B cell (primary cell): ENCODE measurements at regions not wholly inside any gene's neighbourhood (a gene's known extent, or its start where the extent isn't known, plus 50 kb on each side); places are given as distances from the start of the nearest gene placed in this dataset.
"Not testable (repeated sequence)": the region's sequence is repeated elsewhere in the genome, so short reads cannot be mapped to it uniquely, and the experiment has no call there.

Experiments used
- ATAC-seq: fragments of 200-7000 bp; cut with Tn5 transposase; one replicate; pipeline ENCODE4 v1.10.0; 2021; ENCODE audit warnings: low read depth, mild to moderate bottlenecking, moderate number of reproducible peaks, moderate library complexity
- CTCF ChIA-PET: fragments of 350-600 bp; sonication (Branson Sonifier 250); formaldehyde crosslinking; loops from one replicate; lab custom pipeline; 2021; ENCODE audit warnings: antibody characterized with exemption, inconsistent platforms; lab: Charles Lee
- POLR2A ChIA-PET: fragments of 350-600 bp; sonication (Branson Sonifier 250); formaldehyde crosslinking; loops from one replicate; lab custom pipeline; 2021; ENCODE audit warnings: antibody characterized with exemption; lab: Charles Lee
- DNase-seq: peaks from one replicate; pipeline ENCODE4 v3.0.0; 2013
- H2AFZ ChIP-seq: 2 replicates; pipeline ENCODE4 v1.6.1; 2012; ENCODE audit warnings: mild to moderate bottlenecking, low read depth, low read length; ENCODE audit not compliant: insufficient read depth, poor library complexity, severe bottlenecking
- H3K27ac ChIP-seq, 2 donors: 1 replicate in 1 of 2; 2 replicates in 1 of 2; pipeline ENCODE4 v1.5.1; 2012 to 2013; ENCODE audit warnings: low read length in 2 of 2, mild to moderate bottlenecking in 2 of 2, moderate library complexity in 1 of 2
- H3K27me3 ChIP-seq, 4 experiments: fragments of 200-600 bp in 1 of 4; sonication (generic) in 1 of 4; replicated peaks in 1 of 4; 1 replicate in 2 of 4; 2 replicates in 2 of 4; pipeline versions ENCODE4 v1.6.1 to v1.7.0; 2013 to 2016; ENCODE audit warnings: low read length in 3 of 4, mild to moderate bottlenecking in 2 of 4, mixed read lengths in 1 of 4, moderate library complexity in 1 of 4; ENCODE audit not compliant: insufficient read depth in 4 of 4, control insufficient read depth in 3 of 4; ENCODE audit errors: control extremely low read depth in 1 of 4
- H3K36me3 ChIP-seq, 2 experiments: replicated peaks in 1 of 2; 1 replicate in 1 of 2; 2 replicates in 1 of 2; pipeline versions ENCODE4 v1.6.1 to v1.7.1; 2013; ENCODE audit warnings: low read length in 1 of 2; ENCODE audit not compliant: insufficient read depth in 2 of 2, control insufficient read depth in 1 of 2; ENCODE audit errors: control extremely low read depth in 1 of 2, extremely low read depth in 1 of 2
- H3K4me1 ChIP-seq, 2 donors: fragments of 200-600 bp in 1 of 2; sonication (generic) in 1 of 2; 1 replicate in 1 of 2; 2 replicates in 1 of 2; pipeline versions ENCODE4 v1.5.1 to v1.6.1; 2013 to 2017; ENCODE audit warnings: low read length in 2 of 2; ENCODE audit not compliant: control insufficient read depth in 2 of 2, insufficient read depth in 2 of 2
- H3K4me2 ChIP-seq: replicated peaks from 2 replicates; pipeline ENCODE3; 2012; ENCODE audit warnings: mild to moderate bottlenecking, low read depth, low read length; ENCODE audit not compliant: poor library complexity, severe bottlenecking
- H3K4me3 ChIP-seq, 5 experiments: fragments of 200-600 bp in 1 of 5; sonication (generic) in 1 of 5; 1 replicate in 3 of 5; 2 replicates in 2 of 5; pipeline versions ENCODE4 v1.5.1 to v1.7.0; 2011 to 2016; ENCODE audit warnings: low read length in 4 of 5, mild to moderate bottlenecking in 4 of 5, low read depth in 2 of 5, control low read depth in 1 of 5, moderate library complexity in 1 of 5; ENCODE audit not compliant: insufficient read depth in 1 of 5; ENCODE audit errors: control extremely low read depth in 1 of 5, extremely low read depth in 1 of 5
- H3K79me2 ChIP-seq: fragments of 200-600 bp; sonication (generic); one replicate; pipeline ENCODE4 v1.6.0; 2016; ENCODE audit warnings: low read length; ENCODE audit not compliant: control insufficient read depth, insufficient read depth
- H3K9ac ChIP-seq: fragments of 200-600 bp; sonication (generic); 2 replicates; pipeline ENCODE4 v1.6.1; 2017; ENCODE audit warnings: mild to moderate bottlenecking, low read length, moderate library complexity
- H3K9me3 ChIP-seq, 3 donors: one replicate each; pipeline versions ENCODE4 v1.6.1 to v1.7.1; 2013; ENCODE audit warnings: low read length in 2 of 3; ENCODE audit not compliant: control insufficient read depth in 2 of 3, insufficient read depth in 1 of 3; ENCODE audit errors: control extremely low read depth in 1 of 3
- H4K20me1 ChIP-seq: 2 replicates; pipeline ENCODE4 v1.6.0; 2012; ENCODE audit warnings: mild to moderate bottlenecking, low read length; ENCODE audit not compliant: insufficient read depth, control insufficient read depth, poor library complexity, severe bottlenecking
- H3K27ac Mint-ChIP-seq: one replicate; pipeline ENCODE4 v1.8.0; 2021; ENCODE audit warnings: mixed read lengths
- H3K27me3 Mint-ChIP-seq: one replicate; pipeline ENCODE4 v1.8.0; 2021; ENCODE audit warnings: mixed read lengths
- H3K4me1 Mint-ChIP-seq: one replicate; pipeline ENCODE4 v1.8.0; 2021; ENCODE audit warnings: mixed read lengths
- H3K4me3 Mint-ChIP-seq: one replicate; pipeline ENCODE4 v1.8.0; 2021; ENCODE audit warnings: mixed read lengths
- H3K9me3 Mint-ChIP-seq: one replicate; pipeline ENCODE4 v1.8.0; 2022; ENCODE audit warnings: mixed read lengths; ENCODE audit not compliant: insufficient read depth
- CTCF ChIP-seq: fragments of 200-600 bp; IDR thresholded peaks from one replicate; pipeline ENCODE4 v1.8.0; 2022; ENCODE audit warnings: antibody characterized with exemption, mild to moderate bottlenecking
- EZH2 ChIP-seq: IDR thresholded peaks from 2 replicates; pipeline ENCODE4 v1.6.1; 2012; ENCODE audit warnings: borderline replicate concordance, low read depth, mild to moderate bottlenecking, moderate library complexity, low read length; ENCODE audit not compliant: insufficient read depth, poor library complexity, severe bottlenecking
- WGBS: methylation state at CpG from one replicate; pipeline ENCODE4 v1.1.5; 2013; ENCODE audit warnings: missing lambda C conversion rate; ENCODE audit not compliant: insufficient coverage; 5-methylcytosine and 5-hydroxymethylcytosine counted together
- intact Hi-C: fragments of 100-400 bp; cut with micrococcal nuclease; formaldehyde crosslinking; loops from one replicate; pipeline ENCODE4 v1.10.0; 2022

- no peak overlapping the region for H3K9ac ChIP-seq
- H3K9me3 ChIP-seq: peaks cover 0 to 6% (median 0%) of the 10 kb centered on the region in 3 donors
- no peaks in the 10 kb centered on the region for H3K27me3 ChIP-seq
- H3K4me3 Mint-ChIP-seq: no peak overlapping the region
- TF ChIP-seq EZH2 (no peak), CTCF (no peak)
- intact Hi-C loops: no loop called here
- 71% methylated on average over 4 of the region's 6 CpGs for WGBS
- ATAC-seq (no peak), DNase-seq (no peak)
- no peaks in the 10 kb centered on the region for H3K4me1 ChIP-seq
- H3K4me2 ChIP-seq: no peak overlapping the region
- H3K36me3 ChIP-seq: no peaks in the 10 kb centered on the region
- H2AFZ ChIP-seq: no peak overlapping the region
- ChIA-PET POLR2A (no interaction called here), CTCF (no interaction called here)
- H3K79me2 ChIP-seq: no peaks in the 10 kb centered on the region
- no peak overlapping the region for H3K27ac Mint-ChIP-seq
- no peak overlapping the region for H3K4me3 ChIP-seq
- H3K27ac ChIP-seq: no peak overlapping the region
- H3K4me1 Mint-ChIP-seq: no peaks in the 10 kb centered on the region
- no peaks in the 10 kb centered on the region for H4K20me1 ChIP-seq
- peaks cover 18% of the 10 kb centered on the region for H3K27me3 Mint-ChIP-seq
- H3K9me3 Mint-ChIP-seq: peaks cover 2% of the 10 kb centered on the region
Observed at GRCh38 chr15:39417366-39418134, 163.3 kb upstream of the THBS1 start.

DNA sequence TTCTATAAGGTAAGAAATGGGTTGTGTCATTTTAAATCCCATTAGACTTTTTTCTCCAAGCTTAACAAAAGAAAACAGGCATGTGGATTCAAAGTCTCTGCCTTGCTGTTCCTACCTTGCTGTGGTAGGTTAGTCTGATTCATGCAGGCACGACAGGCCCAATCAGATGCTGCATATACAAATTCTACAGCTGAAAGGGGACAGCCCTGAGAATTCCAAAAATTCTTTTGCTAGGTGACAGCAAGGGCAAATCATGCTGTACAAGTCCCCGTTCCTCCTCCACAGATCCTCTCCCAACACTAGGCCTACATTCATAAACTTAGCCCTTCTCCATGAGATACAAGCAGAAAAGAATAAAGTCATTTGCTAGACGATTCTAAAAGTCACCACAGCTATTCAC is 161.2 kb upstream of the THBS1 start:
- no peak overlapping the region for H3K9ac ChIP-seq
- Mint-ChIP-seq H3K27me3 (peaks cover 18% of the 10 kb centered on the region), H3K27ac (no peak overlapping the region), H3K4me3 (no peak overlapping the region), H3K9me3 (peaks cover 2% of the 10 kb centered on the region), H3K4me1 (no peaks in the 10 kb centered on the region)
- TF ChIP-seq CTCF (no peak), EZH2 (no peak)
- no peak for ATAC-seq
- no peaks in the 10 kb centered on the region for H3K4me1 ChIP-seq
- no peaks in the 10 kb centered on the region for H3K27me3 ChIP-seq
- H3K79me2 ChIP-seq: no peaks in the 10 kb centered on the region
- WGBS: 75% methylated on average over 2 of the region's 3 CpGs
- H3K4me2 ChIP-seq: no peak overlapping the region
- ChIA-PET CTCF (no interaction called here), POLR2A (no interaction called here)
- intact Hi-C loops: no loop called here
- H4K20me1 ChIP-seq: no peaks in the 10 kb centered on the region
- no peaks in the 10 kb centered on the region for H3K36me3 ChIP-seq
- peaks cover 0 to 6% (median 0%) of the 10 kb centered on the region in 3 donors for H3K9me3 ChIP-seq
- H3K4me3 ChIP-seq: no peak overlapping the region
- H2AFZ ChIP-seq: no peak overlapping the region
- H3K27ac ChIP-seq: no peak overlapping the region
- DNase-seq: no peak

- POLR2A ChIA-PET: not testable (repeated sequence)
Observed at GRCh38 chr15:39420123-39420852, 160.6 kb upstream of the THBS1 start.

More at GRCh38 chr15:39420123-39420852, 160.6 kb upstream of the THBS1 start:
- intact Hi-C loops, H3K9ac ChIP-seq, H3K4me3 Mint-ChIP-seq, CTCF ChIA-PET, H3K9me3 ChIP-seq, H3K27ac Mint-ChIP-seq, H3K4me1 ChIP-seq, H3K36me3 ChIP-seq, H4K20me1 ChIP-seq, H3K4me1 Mint-ChIP-seq, H3K4me3 ChIP-seq, H3K9me3 Mint-ChIP-seq, H3K27me3 ChIP-seq, H3K27ac ChIP-seq, ATAC-seq, DNase-seq, H2AFZ ChIP-seq, H3K79me2 ChIP-seq, H3K4me2 ChIP-seq: not testable (repeated sequence)
- WGBS: 96% methylated on average over 3 of the region's 19 CpGs
- peaks cover 18% of the 10 kb centered on the region for H3K27me3 Mint-ChIP-seq
